Memory B cell (primary cell): ENCODE measurements at regions not wholly inside any gene's neighbourhood (a gene's known extent, or its start where the extent isn't known, plus 50 kb on each side); places are given as distances from the start of the nearest gene placed in this dataset.
A peak's percentile ranks its signal among the peaks of the same experiment; 100 is the strongest.

Experiments used
- ATAC-seq: fragments of 150-1000 bp; cut with Tn5 transposase; 2 replicates; pipeline ENCODE4 v1.10.0; 2021; ENCODE audit warnings: low read depth, mild to moderate bottlenecking, moderate library complexity
- DNase-seq, 2 donors: peaks; one replicate each; pipeline ENCODE4 v3.0.0; 2022; ENCODE audit warnings: low spot score in 2 of 2
- H3K27ac Mint-ChIP-seq: one replicate; pipeline ENCODE4 v1.8.0; 2022; ENCODE audit warnings: mild to moderate bottlenecking, moderate library complexity, mixed read lengths
- H3K27me3 Mint-ChIP-seq: one replicate; pipeline ENCODE4 v1.8.0; 2022; ENCODE audit warnings: mixed read lengths
- H3K36me3 Mint-ChIP-seq: one replicate; pipeline ENCODE4 v1.8.0; 2022; ENCODE audit warnings: mild to moderate bottlenecking, mixed read lengths
- H3K4me1 Mint-ChIP-seq: one replicate; pipeline ENCODE4 v1.8.0; 2022; ENCODE audit warnings: mixed read lengths
- H3K4me3 Mint-ChIP-seq: one replicate; pipeline ENCODE4 v1.8.0; 2022; ENCODE audit warnings: mild to moderate bottlenecking, moderate library complexity, mixed read lengths
- H3K9me3 Mint-ChIP-seq: one replicate; pipeline ENCODE4 v1.8.0; 2022; ENCODE audit warnings: mixed read lengths

DNA sequence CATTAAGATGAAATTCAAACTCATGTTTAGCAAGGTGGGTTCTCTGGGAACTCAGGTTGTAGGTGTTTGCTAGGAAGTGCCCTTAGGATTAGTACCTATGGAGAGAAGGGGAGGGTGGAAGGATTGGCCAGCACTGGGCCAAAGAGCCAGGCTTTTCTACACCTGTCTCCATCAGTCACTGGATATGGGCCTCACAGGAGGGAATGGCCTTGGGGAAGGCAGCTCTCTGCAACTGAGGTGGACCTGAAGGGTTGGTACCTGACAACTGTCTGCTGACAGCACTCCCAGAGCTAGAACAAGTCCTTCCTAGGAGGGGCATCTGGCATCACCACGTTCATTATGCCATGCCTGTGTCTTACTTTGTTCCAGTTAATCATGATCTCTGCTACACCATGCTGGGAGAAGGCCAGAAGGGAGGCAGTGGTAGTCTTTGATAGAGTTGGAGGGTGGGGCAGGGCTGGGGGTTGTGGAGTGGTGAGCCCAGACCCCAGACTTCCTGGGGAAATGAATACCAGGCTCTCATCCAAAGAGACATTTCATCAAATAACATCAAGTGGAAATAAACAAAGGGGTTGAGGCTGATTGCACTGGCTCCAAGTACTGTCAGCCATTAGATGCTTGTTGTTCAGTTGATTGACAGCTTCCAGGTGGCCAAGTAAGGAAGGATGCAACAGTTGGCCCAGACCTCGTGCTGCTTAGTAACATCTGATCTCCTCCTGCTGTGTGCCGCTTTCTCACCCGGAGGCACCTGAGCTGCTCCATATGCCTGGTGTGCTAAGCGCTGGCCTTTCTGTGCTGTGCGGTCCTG lies 70.6 kb upstream of the PIK3CG start:
- Mint-ChIP-seq H3K36me3 (no peaks in the 10 kb centered on the region), H3K27me3 (no peaks in the 10 kb centered on the region), H3K4me1 (no peaks in the 10 kb centered on the region), H3K27ac (no peak overlapping the region), H3K4me3 (no peak overlapping the region), H3K9me3 (peaks cover 1% of the 10 kb centered on the region)
- ATAC-seq (no peak), DNase-seq (no peak)

DNA sequence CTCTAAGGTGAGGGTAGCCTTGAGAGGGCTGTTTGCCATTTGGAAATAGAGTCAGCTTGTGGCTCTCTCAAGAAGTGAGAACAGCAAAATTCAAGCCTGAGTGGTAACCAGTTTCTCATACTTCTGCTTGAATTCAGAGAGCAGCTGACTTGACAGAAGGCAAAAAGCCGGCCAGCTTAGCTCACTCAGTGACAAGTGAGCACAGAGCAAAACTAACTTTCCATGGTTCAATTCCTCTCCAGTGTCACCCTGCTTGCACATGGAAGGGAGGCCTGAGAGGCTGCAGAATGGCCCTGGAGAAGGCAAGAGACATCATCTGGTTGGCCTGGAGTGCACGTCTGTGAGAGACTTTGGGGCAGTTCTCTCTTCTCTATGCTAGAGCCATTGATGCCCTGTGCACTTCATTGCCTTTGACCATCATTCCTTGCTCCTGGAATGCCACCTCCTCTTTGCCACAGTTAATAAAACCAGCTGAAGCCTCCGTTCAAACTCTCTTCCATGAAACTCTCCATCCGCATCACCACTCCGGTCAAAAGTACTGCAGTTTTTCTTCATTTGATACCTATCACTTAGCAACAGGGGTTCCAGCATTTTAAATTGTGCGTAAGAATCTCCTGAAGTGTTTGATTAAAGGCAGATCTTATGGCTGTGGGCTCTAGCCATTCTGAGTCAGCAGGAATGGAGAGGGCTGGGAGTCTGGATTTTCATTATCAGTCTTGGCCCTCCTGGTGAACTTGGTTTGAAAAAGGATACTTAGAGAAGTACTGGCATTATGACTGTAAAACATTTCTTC lies 69.8 kb upstream of the PIK3CG start:
- H3K27me3 Mint-ChIP-seq, result no peaks in the 10 kb centered on the region
- H3K9me3 Mint-ChIP-seq, result peaks cover 1% of the 10 kb centered on the region
- H3K36me3 Mint-ChIP-seq, result peaks cover 2% of the 10 kb centered on the region
- DNase-seq, result no peak
- no peak overlapping the region for H3K4me3 Mint-ChIP-seq
- no peak overlapping the region for H3K27ac Mint-ChIP-seq
- no peaks in the 10 kb centered on the region for H3K4me1 Mint-ChIP-seq
- ATAC-seq, result no peak

DNA sequence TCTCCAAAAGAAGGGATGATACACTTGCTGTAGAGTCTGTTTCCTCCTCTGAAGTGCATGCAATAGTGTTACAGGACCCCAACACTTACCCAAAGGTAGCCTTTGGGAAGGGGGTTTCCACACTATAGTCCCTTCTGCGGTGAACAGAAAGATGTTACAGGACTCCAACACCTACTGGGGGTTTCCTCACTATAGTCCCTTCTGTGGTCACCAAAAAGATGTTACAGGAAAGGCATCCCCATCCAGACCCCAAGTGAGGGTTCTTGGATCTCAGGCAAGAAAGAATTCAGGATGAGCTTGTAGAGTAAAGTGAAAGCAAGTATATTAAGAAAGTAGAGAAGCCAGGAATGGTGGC lies 69.2 kb upstream of the PIK3CG start:
- Mint-ChIP-seq H3K4me3 (no peak overlapping the region), H3K36me3 (peaks cover 2% of the 10 kb centered on the region), H3K27me3 (no peaks in the 10 kb centered on the region), H3K4me1 (no peaks in the 10 kb centered on the region), H3K9me3 (peaks cover 1% of the 10 kb centered on the region), H3K27ac (no peak overlapping the region)
- no peak for DNase-seq
- no peak for ATAC-seq

DNA sequence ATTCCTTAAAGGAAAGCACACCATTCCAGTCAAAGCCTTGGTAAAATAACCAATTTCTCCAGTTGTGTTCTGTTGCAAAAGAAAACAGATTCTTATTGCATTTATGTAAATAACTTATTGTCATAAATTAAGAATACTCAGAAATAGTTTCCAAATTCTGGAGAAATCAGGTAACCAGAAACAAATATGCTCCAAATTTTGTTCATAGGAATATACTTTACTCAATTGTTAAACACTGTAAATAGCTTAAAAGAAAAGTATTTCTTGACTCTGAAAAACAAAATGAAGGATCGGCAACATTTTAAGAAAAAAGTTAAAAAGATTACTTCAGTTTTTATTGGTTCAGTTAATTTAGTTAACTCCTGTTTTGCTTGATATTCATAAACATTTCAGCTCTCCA lies 67.1 kb upstream of the PIK3CG start:
- ATAC-seq (no peak), DNase-seq (no peak)
- H3K36me3 Mint-ChIP-seq, result peaks cover 2% of the 10 kb centered on the region
- H3K27ac Mint-ChIP-seq, result no peak overlapping the region
- no peak overlapping the region for H3K4me3 Mint-ChIP-seq
- H3K4me1 Mint-ChIP-seq, result no peaks in the 10 kb centered on the region
- H3K27me3 Mint-ChIP-seq, result peaks cover 2% of the 10 kb centered on the region
- H3K9me3 Mint-ChIP-seq, result peaks cover 1% of the 10 kb centered on the region

DNA sequence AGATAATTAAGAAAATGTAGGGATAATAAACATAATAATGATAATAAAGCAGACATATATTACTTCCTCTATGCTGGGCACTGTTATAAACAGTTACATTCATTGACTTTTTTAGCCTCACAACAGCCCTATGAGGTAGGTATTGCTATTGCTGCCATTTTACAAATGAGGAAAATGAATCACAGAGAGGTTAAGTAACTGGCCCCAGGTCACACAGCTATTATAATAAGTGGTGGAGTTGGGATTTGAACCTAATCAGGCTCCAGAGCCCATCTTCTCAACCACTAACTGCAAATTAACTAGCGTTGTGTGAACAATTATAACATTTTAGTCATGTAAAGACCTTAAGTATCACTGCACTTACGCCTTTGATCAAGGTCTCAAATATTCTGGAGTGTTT lies 62.5 kb upstream of the PIK3CG start:
- Mint-ChIP-seq H3K27me3 (peaks cover 10% of the 10 kb centered on the region), H3K4me3 (no peak overlapping the region), H3K4me1 (no peaks in the 10 kb centered on the region), H3K9me3 (no peaks in the 10 kb centered on the region), H3K27ac (no peak overlapping the region), H3K36me3 (peaks cover 2% of the 10 kb centered on the region)
- ATAC-seq (no peak), DNase-seq (no peak)

DNA sequence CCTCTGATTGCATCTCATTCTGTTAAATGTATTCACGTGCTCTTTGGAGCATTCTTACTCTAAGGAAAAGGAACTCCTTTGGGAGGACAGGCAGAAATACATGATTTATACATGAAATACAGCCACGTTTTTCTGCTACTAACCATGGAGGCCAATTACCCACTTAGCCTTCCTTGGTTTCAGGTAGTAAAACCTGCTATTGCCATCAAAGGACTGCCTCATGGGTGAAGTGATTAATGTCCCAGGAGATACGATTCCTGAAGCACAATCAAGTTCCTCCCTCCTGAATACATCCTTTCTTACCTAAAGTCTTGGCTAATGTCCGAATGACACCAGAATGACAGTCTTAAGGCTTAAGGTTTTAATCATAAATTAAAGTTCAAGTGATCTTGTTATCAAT lies 58.5 kb upstream of the PIK3CG start:
- no peaks in the 10 kb centered on the region for H3K36me3 Mint-ChIP-seq
- H3K27ac Mint-ChIP-seq, result no peak overlapping the region
- ATAC-seq, result no peak
- peaks cover 10% of the 10 kb centered on the region for H3K27me3 Mint-ChIP-seq
- no peak overlapping the region for H3K4me3 Mint-ChIP-seq
- no peak for DNase-seq
- H3K4me1 Mint-ChIP-seq, result peaks cover 3% of the 10 kb centered on the region
- H3K9me3 Mint-ChIP-seq, result no peaks in the 10 kb centered on the region

DNA sequence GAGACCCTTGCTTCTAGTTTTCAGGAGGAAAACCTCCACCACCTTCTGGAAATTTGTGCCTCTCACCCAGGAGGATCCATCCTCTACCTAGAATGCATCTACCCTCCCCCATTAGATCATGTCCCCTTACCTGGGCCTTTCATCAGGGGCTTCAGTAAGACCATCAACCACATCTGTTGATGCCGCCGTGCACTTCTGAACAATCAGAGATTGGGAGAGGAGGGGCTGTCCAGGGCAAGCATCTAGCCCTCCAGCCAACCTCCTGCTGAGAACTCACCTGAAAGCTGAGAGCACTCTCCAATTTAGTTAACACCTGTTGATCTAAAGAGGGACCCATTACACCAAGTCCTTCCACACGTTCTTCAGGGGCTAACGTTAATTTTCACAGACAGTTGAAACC lies 57.6 kb upstream of the PIK3CG start:
- H3K27me3 Mint-ChIP-seq, result peaks cover 8% of the 10 kb centered on the region
- H3K9me3 Mint-ChIP-seq, result no peaks in the 10 kb centered on the region
- no peak overlapping the region for H3K27ac Mint-ChIP-seq
- H3K4me1 Mint-ChIP-seq, result peaks cover 7% of the 10 kb centered on the region
- H3K4me3 Mint-ChIP-seq, result no peak overlapping the region
- H3K36me3 Mint-ChIP-seq, result no peaks in the 10 kb centered on the region
- no peak for DNase-seq
- no peak for ATAC-seq

DNA sequence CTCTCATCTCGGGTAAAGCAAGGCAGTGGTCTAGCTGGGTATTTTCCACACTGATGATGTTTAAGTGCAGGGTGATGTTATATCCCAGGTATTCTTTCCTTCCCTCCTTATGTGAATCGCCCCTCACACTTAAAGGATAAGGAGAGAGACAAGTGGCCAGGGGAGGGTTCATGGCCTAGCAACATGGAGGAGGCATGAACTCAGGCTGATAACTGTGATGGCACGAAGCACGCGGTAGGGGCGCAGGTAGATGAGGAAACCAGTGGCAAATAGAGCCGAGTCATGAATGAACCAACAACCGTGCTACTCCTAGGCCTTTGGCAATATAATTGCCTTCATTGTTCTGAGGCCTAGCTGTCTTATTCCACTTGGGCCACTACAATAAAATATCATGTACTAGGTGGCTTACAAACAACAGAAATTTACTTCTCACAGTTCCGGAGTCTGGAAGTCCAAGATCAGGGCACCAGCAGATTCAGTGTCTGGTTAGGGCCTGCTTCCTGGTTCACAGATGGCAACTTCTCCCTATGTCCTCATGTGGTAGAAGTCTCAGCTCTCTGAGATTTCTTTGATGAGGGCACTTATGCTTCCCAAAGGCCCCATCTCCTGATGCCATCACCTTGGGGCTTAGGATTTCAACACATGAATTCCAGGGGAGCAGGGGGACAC lies 56.0 kb upstream of the PIK3CG start:
- H3K27ac Mint-ChIP-seq, result no peak overlapping the region
- H3K36me3 Mint-ChIP-seq, result no peaks in the 10 kb centered on the region
- DNase-seq, result no peak
- H3K4me3 Mint-ChIP-seq, result no peak overlapping the region
- H3K27me3 Mint-ChIP-seq, result peaks cover 3% of the 10 kb centered on the region
- peaks cover 10% of the 10 kb centered on the region for H3K4me1 Mint-ChIP-seq
- ATAC-seq, result no peak
- H3K9me3 Mint-ChIP-seq, result no peaks in the 10 kb centered on the region

DNA sequence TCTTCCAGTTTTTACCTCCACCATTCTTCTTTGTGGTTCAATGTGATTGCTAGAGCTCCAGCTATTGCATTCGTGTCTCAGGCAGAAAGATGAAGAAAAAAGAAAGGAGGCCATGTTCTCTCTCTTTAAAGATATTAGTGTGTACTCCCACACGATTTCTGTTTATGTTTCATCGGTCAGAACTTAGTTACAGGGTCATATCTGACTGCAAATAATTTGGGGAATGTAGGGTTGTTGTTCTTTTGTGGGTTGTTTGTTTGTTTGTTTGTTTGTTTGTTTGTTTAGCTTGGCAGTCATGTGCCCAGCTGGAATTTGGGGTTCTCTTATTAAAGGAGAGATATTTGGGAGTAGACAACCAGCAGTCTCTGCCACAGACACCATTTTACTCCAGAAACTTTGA lies 53.6 kb upstream of the PIK3CG start:
- Mint-ChIP-seq H3K9me3 (no peaks in the 10 kb centered on the region), H3K27me3 (no peaks in the 10 kb centered on the region), H3K4me3 (no peak overlapping the region), H3K27ac (peak overlapping the region; percentile 72), H3K36me3 (no peaks in the 10 kb centered on the region), H3K4me1 (peaks cover 10% of the 10 kb centered on the region)
- ATAC-seq, result no peak
- no peak for DNase-seq

DNA sequence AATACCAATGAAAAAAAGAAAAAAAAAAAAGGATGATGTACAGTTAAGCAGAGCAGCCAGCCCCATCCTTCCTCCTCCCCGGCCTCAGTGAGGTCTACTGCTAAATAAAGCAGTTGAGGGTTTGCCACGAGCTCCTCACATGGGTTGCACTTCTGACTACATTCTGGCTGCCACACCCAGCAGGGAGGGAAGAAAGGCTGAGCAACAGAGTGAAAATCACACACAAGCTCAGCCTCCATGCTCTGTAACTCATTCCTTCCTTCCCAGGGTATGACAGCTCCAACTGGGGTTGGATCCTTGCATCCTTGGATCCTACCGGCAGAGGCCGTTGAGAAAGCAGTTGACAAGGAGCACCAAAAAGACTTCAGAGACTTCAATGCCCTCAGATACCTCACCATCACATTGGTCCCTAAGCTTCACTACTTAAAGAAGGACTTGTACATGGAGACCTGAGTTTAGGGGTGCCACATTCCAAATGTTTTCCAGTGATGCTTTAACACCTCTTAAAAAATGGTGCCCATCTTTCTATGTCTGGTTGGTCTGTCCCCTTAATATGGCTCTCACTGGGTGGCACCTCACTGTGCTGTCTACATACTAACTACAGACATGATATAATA lies 52.9 kb upstream of the PIK3CG start:
- ATAC-seq, result peak; percentile 98
- Mint-ChIP-seq H3K36me3 (no peaks in the 10 kb centered on the region), H3K27ac (no peak overlapping the region), H3K4me3 (no peak overlapping the region), H3K9me3 (no peaks in the 10 kb centered on the region), H3K4me1 (peaks cover 10% of the 10 kb centered on the region), H3K27me3 (no peaks in the 10 kb centered on the region)
- no peak for DNase-seq

DNA sequence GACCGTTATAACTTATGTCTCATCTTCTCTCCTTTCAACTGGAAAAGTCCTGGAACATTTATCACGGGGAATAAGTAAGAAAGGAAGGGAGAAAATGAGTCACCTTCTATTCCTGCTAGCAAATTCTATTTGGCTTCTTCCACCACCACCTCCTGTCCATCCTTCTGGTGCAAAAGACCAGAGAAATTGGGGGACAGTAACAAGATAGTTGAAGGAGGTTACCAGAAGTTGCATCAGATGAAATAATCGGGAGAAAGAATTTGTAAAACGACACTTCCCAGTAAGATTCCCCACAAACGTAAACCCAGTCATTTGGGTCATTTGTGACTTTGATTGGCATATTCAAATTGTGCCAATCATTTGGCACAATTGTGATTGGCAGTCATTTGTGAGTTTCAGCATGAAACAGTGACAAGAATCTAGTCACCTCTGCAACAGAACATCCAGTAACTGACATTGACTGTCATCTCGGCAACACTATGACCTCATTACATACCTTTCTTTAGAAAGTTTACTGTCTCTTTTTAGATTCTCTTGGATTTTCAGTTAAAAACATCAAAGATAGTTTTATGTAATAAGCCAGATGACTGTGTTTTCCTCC lies 51.3 kb upstream of the PIK3CG start:
- H3K4me1 Mint-ChIP-seq, result peaks cover 10% of the 10 kb centered on the region
- no peak overlapping the region for H3K4me3 Mint-ChIP-seq
- DNase-seq (no peak), ATAC-seq (no peak)
- no peaks in the 10 kb centered on the region for H3K27me3 Mint-ChIP-seq
- no peaks in the 10 kb centered on the region for H3K9me3 Mint-ChIP-seq
- H3K36me3 Mint-ChIP-seq, result no peaks in the 10 kb centered on the region
- no peak overlapping the region for H3K27ac Mint-ChIP-seq

DNA sequence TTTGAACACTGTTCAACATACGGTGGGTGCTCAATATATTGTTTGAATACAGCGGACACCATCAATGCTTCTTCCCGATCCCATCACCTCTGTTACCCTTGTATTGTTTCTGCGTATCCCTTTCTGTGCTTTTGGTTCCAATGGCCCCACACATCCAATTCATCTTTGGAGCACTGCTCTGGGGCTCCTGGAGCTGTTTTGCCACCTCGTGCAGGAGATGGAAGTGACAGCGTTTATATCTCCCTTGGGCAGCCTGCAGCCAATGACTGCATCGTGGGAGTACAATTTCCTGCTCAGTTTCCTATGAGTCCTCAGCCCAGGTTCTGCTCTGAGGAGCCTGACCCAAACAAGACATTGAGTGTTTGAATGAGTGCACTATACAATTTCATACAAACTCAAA lies 50.2 kb upstream of the PIK3CG start:
- H3K4me1 Mint-ChIP-seq, result peaks cover 10% of the 10 kb centered on the region

More for the DNA sequence above, 50.2 kb upstream of the PIK3CG start:
- Mint-ChIP-seq H3K9me3 (no peaks in the 10 kb centered on the region), H3K27me3 (no peaks in the 10 kb centered on the region), H3K36me3 (no peaks in the 10 kb centered on the region), H3K4me3 (no peak overlapping the region), H3K27ac (no peak overlapping the region)
- ATAC-seq, result no peak
- DNase-seq, result no peak
